Liver (tissue), 3 donors: ENCODE measurements at regions not wholly inside any gene's neighbourhood (a gene's known extent, or its start where the extent isn't known, plus 50 kb on each side); places are given as distances from the start of the nearest gene placed in this dataset.

ENCODE experiments used
- GABPA ChIP-seq, 2 donors: IDR thresholded peaks in 1 of 2; conservative IDR thresholded peaks in 1 of 2; 2 replicates each; pipeline ENCODE4 v1.6.1; 2016; ENCODE audit warnings: antibody characterized with exemption in 2 of 2, mild to moderate bottlenecking in 1 of 2, moderate library complexity in 1 of 2
- HNF4G ChIP-seq: IDR thresholded peaks from 2 replicates; pipeline ENCODE4 v1.6.1; 2016; ENCODE audit warnings: antibody characterized with exemption
- JUND ChIP-seq, 2 donors: IDR thresholded peaks; 2 replicates each; pipeline ENCODE4 v1.6.1; 2016; ENCODE audit warnings: antibody characterized with exemption in 2 of 2
- RAD21 ChIP-seq, 2 donors: IDR thresholded peaks; 2 replicates each; pipeline ENCODE4 v1.6.1; 2016; ENCODE audit warnings: antibody characterized with exemption in 2 of 2, mild to moderate bottlenecking in 2 of 2
- REST ChIP-seq: IDR thresholded peaks from 2 replicates; pipeline ENCODE4 v1.6.1; 2016; ENCODE audit warnings: antibody characterized with exemption, mild to moderate bottlenecking
- RXRA ChIP-seq, 2 donors: IDR thresholded peaks; 2 replicates each; pipeline ENCODE4 v1.6.1; 2017 to 2018; ENCODE audit warnings: antibody characterized with exemption in 2 of 2, mild to moderate bottlenecking in 1 of 2
- SP1 ChIP-seq: IDR thresholded peaks from 2 replicates; pipeline ENCODE4 v1.6.1; 2018; ENCODE audit warnings: antibody characterized with exemption, mild to moderate bottlenecking
- YY1 ChIP-seq: IDR thresholded peaks from 2 replicates; pipeline ENCODE4 v1.6.1; 2016; ENCODE audit warnings: antibody characterized with exemption, mild to moderate bottlenecking
- TF ChIP-seq, protein P1 (sequence below): fragments of 150-350 bp; IDR thresholded peaks from 2 replicates; pipeline ENCODE4 v1.5.1; 2017; ENCODE audit warnings: improper control_type of control experiment, low read depth, low read length; ENCODE audit not compliant: missing input control
- TF ChIP-seq, protein P2 (sequence below): IDR thresholded peaks from 2 replicates; pipeline ENCODE4 v1.6.1; 2016; ENCODE audit warnings: antibody characterized with exemption
- TF ChIP-seq, protein P3 (sequence below): IDR thresholded peaks from 2 replicates; pipeline ENCODE4 v1.6.1; 2016; ENCODE audit warnings: antibody characterized with exemption
- donor health status: healthy.
- donor health status: healthy.

- TF ChIP-seq, protein P1, sequence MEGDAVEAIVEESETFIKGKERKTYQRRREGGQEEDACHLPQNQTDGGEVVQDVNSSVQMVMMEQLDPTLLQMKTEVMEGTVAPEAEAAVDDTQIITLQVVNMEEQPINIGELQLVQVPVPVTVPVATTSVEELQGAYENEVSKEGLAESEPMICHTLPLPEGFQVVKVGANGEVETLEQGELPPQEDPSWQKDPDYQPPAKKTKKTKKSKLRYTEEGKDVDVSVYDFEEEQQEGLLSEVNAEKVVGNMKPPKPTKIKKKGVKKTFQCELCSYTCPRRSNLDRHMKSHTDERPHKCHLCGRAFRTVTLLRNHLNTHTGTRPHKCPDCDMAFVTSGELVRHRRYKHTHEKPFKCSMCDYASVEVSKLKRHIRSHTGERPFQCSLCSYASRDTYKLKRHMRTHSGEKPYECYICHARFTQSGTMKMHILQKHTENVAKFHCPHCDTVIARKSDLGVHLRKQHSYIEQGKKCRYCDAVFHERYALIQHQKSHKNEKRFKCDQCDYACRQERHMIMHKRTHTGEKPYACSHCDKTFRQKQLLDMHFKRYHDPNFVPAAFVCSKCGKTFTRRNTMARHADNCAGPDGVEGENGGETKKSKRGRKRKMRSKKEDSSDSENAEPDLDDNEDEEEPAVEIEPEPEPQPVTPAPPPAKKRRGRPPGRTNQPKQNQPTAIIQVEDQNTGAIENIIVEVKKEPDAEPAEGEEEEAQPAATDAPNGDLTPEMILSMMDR = no peak
- TF ChIP-seq REST (no peak), SP1 (no peak), RAD21 (IDR thresholded peaks at IDR 0.05) (no peak), YY1 (no peak), RXRA (IDR thresholded peaks at IDR 0.05) (no peak), HNF4G (no peak), GABPA (IDR thresholded peaks at IDR 0.05 in 1 of 2, conservative IDR thresholded peaks at IDR 0.05 in 1 of 2) (no peak), JUND (IDR thresholded peaks at IDR 0.05) (no peak)
- TF ChIP-seq, protein P2, sequence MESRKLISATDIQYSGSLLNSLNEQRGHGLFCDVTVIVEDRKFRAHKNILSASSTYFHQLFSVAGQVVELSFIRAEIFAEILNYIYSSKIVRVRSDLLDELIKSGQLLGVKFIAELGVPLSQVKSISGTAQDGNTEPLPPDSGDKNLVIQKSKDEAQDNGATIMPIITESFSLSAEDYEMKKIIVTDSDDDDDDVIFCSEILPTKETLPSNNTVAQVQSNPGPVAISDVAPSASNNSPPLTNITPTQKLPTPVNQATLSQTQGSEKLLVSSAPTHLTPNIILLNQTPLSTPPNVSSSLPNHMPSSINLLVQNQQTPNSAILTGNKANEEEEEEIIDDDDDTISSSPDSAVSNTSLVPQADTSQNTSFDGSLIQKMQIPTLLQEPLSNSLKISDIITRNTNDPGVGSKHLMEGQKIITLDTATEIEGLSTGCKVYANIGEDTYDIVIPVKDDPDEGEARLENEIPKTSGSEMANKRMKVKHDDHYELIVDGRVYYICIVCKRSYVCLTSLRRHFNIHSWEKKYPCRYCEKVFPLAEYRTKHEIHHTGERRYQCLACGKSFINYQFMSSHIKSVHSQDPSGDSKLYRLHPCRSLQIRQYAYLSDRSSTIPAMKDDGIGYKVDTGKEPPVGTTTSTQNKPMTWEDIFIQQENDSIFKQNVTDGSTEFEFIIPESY = no peak
- TF ChIP-seq, protein P3, sequence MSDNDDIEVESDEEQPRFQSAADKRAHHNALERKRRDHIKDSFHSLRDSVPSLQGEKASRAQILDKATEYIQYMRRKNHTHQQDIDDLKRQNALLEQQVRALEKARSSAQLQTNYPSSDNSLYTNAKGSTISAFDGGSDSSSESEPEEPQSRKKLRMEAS = no peak
These were observed 914.4 kb upstream of the SEMA6A start for GRCh38 chr5:117488976-117489500.
